Gastroesophageal sphincter (tissue), 3 donors: ENCODE measurements at regions not wholly inside any gene's neighbourhood (a gene's known extent, or its start where the extent isn't known, plus 50 kb on each side); places are given as distances from the start of the nearest gene placed in this dataset.
"Not testable (repeated sequence)": the region's sequence is repeated elsewhere in the genome, so short reads cannot be mapped to it uniquely, and the experiment has no call there.

ENCODE experiments used
- CTCF ChIP-seq, 4 experiments: fragments of 200-600 bp in 2 of 4; fragments of 450-650 bp in 2 of 4; sonication (generic) in 1 of 4; IDR thresholded peaks; one replicate each; pipeline ENCODE4 v1.5.1; 2017 to 2019; ENCODE audit warnings: antibody characterized with exemption in 4 of 4, mild to moderate bottlenecking in 2 of 4, moderate library complexity in 2 of 4
- POLR2A ChIP-seq, 2 donors: fragments of 450-650 bp; IDR thresholded peaks; one replicate each; pipeline ENCODE4 v1.6.1; 2017; ENCODE audit warnings: antibody characterized with exemption in 2 of 2, mild to moderate bottlenecking in 2 of 2, moderate library complexity in 1 of 2
- POLR2AphosphoS5 ChIP-seq: sonication (generic); formaldehyde crosslinking; IDR thresholded peaks from one replicate; pipeline ENCODE4 v1.6.1; 2017; ENCODE audit warnings: antibody characterized with exemption

- not testable (repeated sequence) for TF ChIP-seq CTCF (IDR thresholded peaks at IDR 0.05); POLR2A (IDR thresholded peaks at IDR 0.05); POLR2AphosphoS5
Observed at GRCh38 chrX:82537205-82537604, 970.9 kb upstream of the POU3F4 start.
